IPS DF 6.9 (cell line): ENCODE measurements at regions not wholly inside any gene's neighbourhood (a gene's known extent, or its start where the extent isn't known, plus 50 kb on each side); places are given as distances from the start of the nearest gene placed in this dataset.

Experiments used
- DNase-seq: peaks from one replicate; pipeline ENCODE4 v3.0.0-alpha.2; 2013; ENCODE audit warnings: low read depth, low spot score
- H3K27ac ChIP-seq: one replicate; pipeline ENCODE4 v1.5.1; 2013; ENCODE audit warnings: low read length, control low read depth
- H3K27me3 ChIP-seq: 2 replicates; pipeline ENCODE4 v1.6.1; 2013; ENCODE audit warnings: mild to moderate bottlenecking, low read length; ENCODE audit not compliant: control insufficient read depth, insufficient read depth
- H3K36me3 ChIP-seq: 2 replicates; pipeline ENCODE4 v1.6.1; 2013; ENCODE audit warnings: low read length; ENCODE audit not compliant: control insufficient read depth, insufficient read depth
- H3K4me1 ChIP-seq: 2 replicates; pipeline ENCODE4 v1.6.1; 2013; ENCODE audit warnings: low read length; ENCODE audit not compliant: control insufficient read depth, insufficient read depth
- H3K4me3 ChIP-seq: 2 replicates; pipeline ENCODE4 v1.5.1; 2013; ENCODE audit warnings: mild to moderate bottlenecking, low read length
- H3K9me3 ChIP-seq: 2 replicates; pipeline ENCODE4 v1.6.1; 2013; ENCODE audit warnings: low read length, inconsistent platforms; ENCODE audit not compliant: control insufficient read depth, insufficient read depth
- WGBS: extraction: QIAGEN DNeasy Blood & Tissue Kit; methylation state at CpG from one replicate; pipeline ENCODE4 v1.1.7; 2013; ENCODE audit warnings: mixed read lengths, missing lambda C conversion rate; ENCODE audit not compliant: insufficient read length, insufficient coverage; 5-methylcytosine and 5-hydroxymethylcytosine counted together

DNA sequence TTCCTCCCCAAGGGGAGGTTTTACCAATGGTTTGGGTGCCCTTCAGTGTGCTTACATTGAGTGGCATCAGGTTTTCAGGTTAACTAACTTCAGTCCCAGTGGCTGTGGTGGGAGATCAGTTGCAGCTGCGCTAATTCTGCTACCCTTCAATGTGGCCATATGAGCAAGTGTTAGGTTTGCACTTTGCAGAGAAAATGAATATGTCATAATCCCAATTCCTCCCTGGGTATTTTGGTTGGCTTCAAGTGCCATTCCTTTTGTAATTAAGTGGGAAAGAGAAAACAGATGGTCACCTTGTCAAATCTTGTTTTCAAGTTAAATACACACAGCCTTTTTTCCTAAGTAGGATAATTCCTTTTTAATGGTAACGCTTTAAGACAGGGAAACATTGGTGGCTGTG, 236.2 kb downstream of the TLE4 start:
- WGBS = no CpG with 5 or more reads among the region's 2 CpGs
- Histone ChIP-seq H3K36me3 (no peaks in the 10 kb centered on the region), H3K4me1 (no peaks in the 10 kb centered on the region), H3K27me3 (no peaks in the 10 kb centered on the region), H3K4me3 (no peak overlapping the region), H3K27ac (no peak overlapping the region), H3K9me3 (no peaks in the 10 kb centered on the region)
- no peak for DNase-seq

DNA sequence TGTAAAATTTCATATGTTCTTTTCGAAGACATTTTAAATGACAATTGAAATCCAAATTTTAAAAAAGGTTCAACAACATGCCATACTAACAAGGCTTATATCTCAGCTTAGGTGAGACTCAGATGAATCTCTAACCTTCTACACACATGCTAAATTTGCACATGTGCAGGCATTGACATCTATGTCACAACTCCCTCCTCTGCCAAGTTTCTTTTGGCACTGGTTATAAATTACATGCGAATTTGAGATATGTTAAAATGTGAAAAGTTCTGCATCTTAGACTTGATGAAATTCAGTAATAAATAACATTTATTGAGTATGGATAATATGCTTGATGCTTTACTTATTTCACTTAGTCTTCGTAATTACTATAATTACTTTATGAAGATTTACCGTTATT, 234.3 kb downstream of the TLE4 start:
- no CpG with 5 or more reads among the region's 4 CpGs for WGBS
- no peak for DNase-seq
- H3K27me3 ChIP-seq = no peaks in the 10 kb centered on the region

DNA sequence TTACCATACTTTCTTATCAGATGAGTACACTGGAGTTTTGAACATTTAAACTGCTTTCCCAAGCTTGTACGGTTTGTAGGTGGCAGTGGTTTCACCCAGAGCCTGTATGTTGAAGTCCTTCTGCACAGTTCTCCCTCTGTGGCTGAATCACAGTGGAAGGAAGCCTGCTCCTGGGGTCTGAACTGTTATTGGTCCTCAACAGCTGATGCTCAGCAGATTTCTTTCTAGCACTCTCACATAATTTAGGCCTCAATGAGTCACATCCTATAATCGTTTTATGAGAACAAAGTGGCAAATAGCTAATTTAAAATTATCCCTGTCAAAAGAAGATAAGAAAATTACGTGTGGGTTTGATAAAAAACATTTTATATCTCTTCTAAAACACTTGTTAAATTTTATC, 229.7 kb downstream of the TLE4 start:
- H3K9me3 ChIP-seq = no peaks in the 10 kb centered on the region
- WGBS = no CpG with 5 or more reads among the region's 3 CpGs
- no peaks in the 10 kb centered on the region for H3K27me3 ChIP-seq
- no peaks in the 10 kb centered on the region for H3K36me3 ChIP-seq
- no peaks in the 10 kb centered on the region for H3K4me1 ChIP-seq
- H3K27ac ChIP-seq = no peak overlapping the region
- H3K4me3 ChIP-seq = no peak overlapping the region
- no peak for DNase-seq

More for the DNA sequence above, 234.3 kb downstream of the TLE4 start:
- Histone ChIP-seq H3K4me3 (no peak overlapping the region), H3K9me3 (no peaks in the 10 kb centered on the region), H3K4me1 (no peaks in the 10 kb centered on the region), H3K36me3 (no peaks in the 10 kb centered on the region), H3K27ac (no peak overlapping the region)

DNA sequence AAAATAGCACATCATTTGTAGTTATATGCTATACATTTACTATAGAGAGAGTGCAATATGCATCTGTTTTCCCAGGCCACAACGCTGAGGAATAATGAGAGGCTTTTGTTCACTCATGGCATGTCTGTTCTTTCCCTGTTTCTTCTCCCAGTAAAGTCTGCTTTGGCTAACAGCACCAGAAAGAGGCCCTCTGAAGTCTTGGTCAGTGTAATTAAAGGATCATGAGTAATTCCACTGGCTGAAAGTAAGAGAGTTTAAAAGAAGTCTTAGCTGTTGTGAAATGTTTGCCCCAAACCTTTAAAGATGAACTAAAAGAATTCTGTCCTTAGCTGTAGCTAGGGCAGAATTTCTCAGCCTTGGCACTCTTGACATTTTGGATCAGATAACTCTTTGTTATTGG, 228.8 kb downstream of the TLE4 start:
- no peak for DNase-seq
- no CpG with 5 or more reads among the region's 1 CpG for WGBS
- H3K4me1 ChIP-seq = no peaks in the 10 kb centered on the region

DNA sequence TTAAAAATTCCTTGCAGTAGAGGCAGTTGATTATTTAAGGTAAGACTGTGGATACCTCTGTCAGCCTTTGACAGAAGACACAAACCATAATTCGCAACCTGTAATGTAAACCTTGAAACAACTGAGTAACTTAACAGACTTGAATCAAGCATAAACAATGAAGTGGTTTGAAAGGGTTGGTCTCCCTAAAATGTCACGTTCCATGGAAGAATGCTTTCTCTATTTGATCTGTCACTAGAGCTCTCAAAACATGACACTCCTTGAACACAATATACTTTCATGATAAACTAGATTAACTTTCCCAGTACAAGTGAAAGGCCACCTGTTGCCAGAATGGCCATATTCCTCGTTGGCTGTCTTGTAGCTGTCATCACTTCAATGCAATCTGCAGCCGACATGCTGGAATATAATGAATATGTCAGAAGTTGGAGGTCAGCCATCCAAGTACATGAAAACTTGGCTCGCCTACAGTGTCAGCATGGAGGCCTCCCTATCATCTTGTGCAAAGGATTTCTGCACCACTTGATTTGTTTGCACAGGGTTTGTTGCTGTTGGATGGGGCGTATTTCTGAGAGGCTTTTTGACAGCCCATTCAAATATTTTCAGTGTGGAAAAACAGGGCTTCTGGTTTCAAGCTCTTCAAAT, 228.0 kb downstream of the TLE4 start:
- H3K4me1 ChIP-seq = no peaks in the 10 kb centered on the region
- H3K4me3 ChIP-seq = no peak overlapping the region
- H3K36me3 ChIP-seq = no peaks in the 10 kb centered on the region
- no peaks in the 10 kb centered on the region for H3K9me3 ChIP-seq
- no peaks in the 10 kb centered on the region for H3K27me3 ChIP-seq
- no peak for DNase-seq
- no CpG with 5 or more reads among the region's 6 CpGs for WGBS
- H3K27ac ChIP-seq = no peak overlapping the region

More for the DNA sequence above, 228.8 kb downstream of the TLE4 start:
- H3K9me3 ChIP-seq = no peaks in the 10 kb centered on the region
- H3K36me3 ChIP-seq = no peaks in the 10 kb centered on the region
- H3K27ac ChIP-seq = no peak overlapping the region
- no peak overlapping the region for H3K4me3 ChIP-seq
- H3K27me3 ChIP-seq = no peaks in the 10 kb centered on the region

DNA sequence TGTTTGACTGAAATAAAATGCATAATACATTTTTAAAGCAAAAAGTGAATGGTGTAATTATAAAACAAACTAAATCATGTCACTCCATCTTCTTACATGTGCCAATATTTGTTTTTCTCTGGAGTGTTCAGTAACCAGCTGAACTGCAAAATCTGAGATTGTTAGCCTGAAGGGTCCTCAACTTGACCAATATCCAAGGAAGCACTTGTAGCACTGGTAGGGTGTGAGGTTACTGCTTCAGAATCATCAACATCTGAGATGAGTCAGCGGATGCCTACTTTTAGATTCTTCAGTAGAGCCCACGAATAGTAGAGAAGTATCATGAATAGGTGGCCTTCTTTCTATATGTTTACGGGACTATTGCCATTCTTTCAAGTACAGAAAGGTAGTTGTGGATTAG, 226.7 kb downstream of the TLE4 start:
- Histone ChIP-seq H3K36me3 (no peaks in the 10 kb centered on the region), H3K27me3 (no peaks in the 10 kb centered on the region), H3K4me3 (no peak overlapping the region), H3K27ac (no peak overlapping the region), H3K9me3 (no peaks in the 10 kb centered on the region), H3K4me1 (no peaks in the 10 kb centered on the region)
- no CpG with 5 or more reads among the region's 3 CpGs for WGBS
- DNase-seq = no peak

DNA sequence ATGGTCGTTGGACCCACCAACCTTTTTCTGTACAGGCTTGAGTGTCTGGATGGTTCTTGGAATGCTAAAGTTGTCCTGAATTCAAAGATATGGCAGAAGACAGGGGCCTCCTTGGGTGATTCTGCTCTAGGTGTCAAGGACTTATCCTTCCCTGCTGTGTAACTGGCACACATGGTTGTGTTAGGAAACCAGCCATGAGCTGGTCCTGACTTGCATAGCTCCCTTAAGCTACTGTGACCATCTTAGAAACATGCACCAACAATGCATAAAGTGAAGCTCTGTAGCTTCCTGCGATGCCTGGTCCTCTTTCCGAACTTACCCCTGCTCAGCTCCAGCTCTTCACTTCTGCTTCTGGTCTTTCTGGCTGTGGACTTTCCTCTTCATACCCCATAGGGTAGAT, 224.6 kb downstream of the TLE4 start:
- WGBS = no CpG with 5 or more reads among the region's 3 CpGs
- no peaks in the 10 kb centered on the region for H3K27me3 ChIP-seq
- H3K4me3 ChIP-seq = no peak overlapping the region
- H3K36me3 ChIP-seq = no peaks in the 10 kb centered on the region
- no peaks in the 10 kb centered on the region for H3K9me3 ChIP-seq
- H3K4me1 ChIP-seq = no peaks in the 10 kb centered on the region
- no peak overlapping the region for H3K27ac ChIP-seq
- no peak for DNase-seq

DNA sequence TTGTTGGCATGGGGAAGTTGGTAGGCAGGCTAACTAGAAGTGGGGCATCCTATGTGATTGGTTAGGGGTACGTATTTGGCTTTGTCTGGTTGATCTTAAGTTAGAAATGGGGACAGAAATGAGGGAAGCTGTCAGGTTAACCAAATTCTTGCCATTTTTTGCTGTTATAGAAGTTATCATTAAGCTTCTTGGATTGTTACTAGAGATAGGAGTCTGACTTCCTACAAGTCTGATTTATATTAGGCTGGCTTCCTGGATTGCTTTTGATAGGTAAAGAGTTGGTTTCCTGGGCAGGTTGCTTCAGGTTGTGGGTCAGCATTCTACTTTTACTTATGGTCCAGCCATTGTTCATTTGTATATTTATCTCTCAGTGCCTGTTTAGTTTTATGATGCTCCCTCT, 216.9 kb downstream of the TLE4 start:
- H3K27me3 ChIP-seq = no peaks in the 10 kb centered on the region
- no peak overlapping the region for H3K27ac ChIP-seq
- no peaks in the 10 kb centered on the region for H3K9me3 ChIP-seq
- WGBS = no CpG with 5 or more reads among the region's 1 CpG
- no peak overlapping the region for H3K4me3 ChIP-seq
- H3K4me1 ChIP-seq = no peaks in the 10 kb centered on the region
- no peaks in the 10 kb centered on the region for H3K36me3 ChIP-seq
- no peak for DNase-seq

DNA sequence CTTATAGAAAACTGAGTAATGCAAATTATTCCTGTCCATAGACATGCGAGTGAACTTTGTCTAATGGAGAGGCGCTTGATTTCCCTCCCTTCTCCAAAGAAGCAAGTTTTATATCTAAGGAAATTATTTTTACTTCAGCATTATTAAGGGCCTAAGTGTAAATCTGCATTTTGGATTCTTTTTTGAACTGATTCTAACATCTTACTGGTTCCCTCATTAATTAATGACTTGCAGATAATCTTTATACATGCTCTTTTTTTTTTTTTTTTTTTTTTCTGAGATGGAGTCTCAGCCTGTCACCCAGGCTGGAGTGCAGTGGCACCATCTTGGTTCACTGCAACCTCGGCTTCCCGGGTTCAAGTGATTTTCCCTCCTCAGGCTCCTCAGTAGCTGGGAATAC, 209.5 kb downstream of the TLE4 start:
- no CpG with 5 or more reads among the region's 4 CpGs for WGBS
- H3K27ac ChIP-seq = no peak overlapping the region
- no peaks in the 10 kb centered on the region for H3K36me3 ChIP-seq
- no peaks in the 10 kb centered on the region for H3K9me3 ChIP-seq
- no peaks in the 10 kb centered on the region for H3K4me1 ChIP-seq
- H3K4me3 ChIP-seq = no peak overlapping the region
- DNase-seq = no peak
- H3K27me3 ChIP-seq = no peaks in the 10 kb centered on the region

DNA sequence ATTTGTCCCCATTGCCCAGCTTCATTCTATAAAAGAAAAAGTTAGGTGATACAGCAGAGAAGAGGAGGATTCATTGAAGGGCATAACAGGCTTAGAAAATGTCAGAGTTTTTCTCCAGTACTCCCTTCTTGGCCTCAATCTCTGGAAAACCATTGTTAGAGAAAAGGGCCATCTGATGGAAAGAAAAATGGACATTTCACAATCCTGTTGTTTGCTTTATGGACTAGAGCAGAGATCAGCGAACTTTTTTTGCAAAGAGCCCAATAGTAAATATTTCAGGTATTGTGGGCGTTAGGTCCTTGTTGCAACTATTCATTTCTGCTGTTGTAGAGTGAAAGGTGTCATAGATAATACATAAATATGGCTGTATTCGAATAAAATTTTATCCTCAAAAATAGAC, 208.8 kb downstream of the TLE4 start:
- H3K27me3 ChIP-seq = no peaks in the 10 kb centered on the region
- H3K4me3 ChIP-seq = no peak overlapping the region
- WGBS = no CpG with 5 or more reads among the region's 3 CpGs
- DNase-seq = no peak
- no peak overlapping the region for H3K27ac ChIP-seq
- H3K9me3 ChIP-seq = no peaks in the 10 kb centered on the region
- H3K36me3 ChIP-seq = no peaks in the 10 kb centered on the region
- no peaks in the 10 kb centered on the region for H3K4me1 ChIP-seq

DNA sequence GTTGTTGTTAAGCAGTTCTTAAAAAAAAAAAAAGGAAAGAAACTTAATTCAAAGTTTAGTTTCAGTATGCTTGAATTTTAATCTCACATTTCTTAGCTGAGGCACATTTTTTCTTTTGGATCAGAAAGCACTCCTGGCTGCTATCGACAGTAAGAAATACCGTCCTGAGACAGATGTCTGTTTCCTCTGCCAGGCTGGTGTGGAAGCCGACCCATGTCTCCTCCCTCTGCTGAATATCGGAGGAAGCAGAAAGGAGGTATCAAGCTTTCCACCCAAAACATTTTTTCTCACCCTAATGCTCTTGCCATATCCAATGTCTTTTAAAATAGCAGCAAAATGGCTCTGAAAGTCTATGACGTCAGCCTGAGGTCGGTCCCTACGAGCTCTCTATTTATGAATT, 208.1 kb downstream of the TLE4 start:
- no CpG with 5 or more reads among the region's 7 CpGs for WGBS
- H3K27ac ChIP-seq = no peak overlapping the region
- no peak for DNase-seq
- no peaks in the 10 kb centered on the region for H3K36me3 ChIP-seq
- no peaks in the 10 kb centered on the region for H3K27me3 ChIP-seq
- H3K9me3 ChIP-seq = no peaks in the 10 kb centered on the region
- H3K4me1 ChIP-seq = no peaks in the 10 kb centered on the region
- H3K4me3 ChIP-seq = no peak overlapping the region
